ENCODE measurements at regions not wholly inside any gene's neighbourhood (a gene's known extent, or its start where the extent isn't known, plus 50 kb on each side); places are given as distances from the start of the nearest gene placed in this dataset.

GRCh38 chr15:68510558-68510957, 68.2 kb upstream of the CORO2B start:
- Histone ChIP-seq H3K9me2 (replicated peaks; ENCODE audit: insufficient read depth, low read length) (no peaks in the 10 kb centered on the region), H3K4me2 (ENCODE audit: low read depth, low read length) (no peak overlapping the region), H3F3A (ENCODE audit: insufficient read depth, low read length) (no peaks in the 10 kb centered on the region), H3K27ac (ENCODE audit: low read length) (no peak overlapping the region), H3K79me2 (ENCODE audit: low read length) (no peaks in the 10 kb centered on the region), H3K36me3 (replicated peaks; ENCODE audit: insufficient read depth, low read length) (no peaks in the 10 kb centered on the region), H3K27me3 (replicated peaks; ENCODE audit: insufficient read depth, low read length) (no peaks in the 10 kb centered on the region), H3K9ac (ENCODE audit: low read length) (no peak overlapping the region), H4K20me1 (ENCODE audit: insufficient read depth, low read length) (no peaks in the 10 kb centered on the region), H3K9me3 (replicated peaks; ENCODE audit: insufficient read depth, low read length) (no peaks in the 10 kb centered on the region), H3K4me1 (ENCODE audit: low read length) (no peaks in the 10 kb centered on the region), H2AFZ (ENCODE audit: low read length) (no peak overlapping the region), H3K4me3 (ENCODE audit: low read length) (no peak overlapping the region)
- TF ChIP-seq CTCF (IDR thresholded peaks at IDR 0.05; ENCODE audit: low read length) (no peak), EZH2 (optimal IDR thresholded peaks at IDR 0.05; ENCODE audit: low read depth, low read length) (no peak), EZH2phosphoT487 (IDR thresholded peaks at IDR 0.05; ENCODE audit: low read length) (no peak)
- DNase-seq, result no peak

- Histone ChIP-seq H3K4me2 (ENCODE audit: low read depth, low read length) (no peak overlapping the region), H4K20me1 (ENCODE audit: insufficient read depth, low read length) (no peaks in the 10 kb centered on the region), H3K4me3 (ENCODE audit: low read length) (no peak overlapping the region), H3K9me3 (replicated peaks; ENCODE audit: insufficient read depth, low read length) (no peaks in the 10 kb centered on the region), H3K9me2 (replicated peaks; ENCODE audit: insufficient read depth, low read length) (no peaks in the 10 kb centered on the region), H3K36me3 (replicated peaks; ENCODE audit: insufficient read depth, low read length) (no peaks in the 10 kb centered on the region), H3K79me2 (ENCODE audit: low read length) (no peaks in the 10 kb centered on the region), H3K4me1 (ENCODE audit: low read length) (no peaks in the 10 kb centered on the region), H3F3A (ENCODE audit: insufficient read depth, low read length) (no peaks in the 10 kb centered on the region), H2AFZ (ENCODE audit: low read length) (no peak overlapping the region), H3K27me3 (replicated peaks; ENCODE audit: insufficient read depth, low read length) (no peaks in the 10 kb centered on the region), H3K27ac (ENCODE audit: low read length) (no peak overlapping the region), H3K9ac (ENCODE audit: low read length) (no peak overlapping the region)
- DNase-seq, result no peak
- TF ChIP-seq EZH2 (optimal IDR thresholded peaks at IDR 0.05; ENCODE audit: low read depth, low read length), result no peak
- TF ChIP-seq CTCF (IDR thresholded peaks at IDR 0.05; ENCODE audit: low read length), result no peak
- no peak for TF ChIP-seq EZH2phosphoT487 (IDR thresholded peaks at IDR 0.05; ENCODE audit: low read length)
Observed at GRCh38 chr15:68511073-68511991, 67.5 kb upstream of the CORO2B start.

- no peak overlapping the region for H3K4me2 ChIP-seq (ENCODE audit: low read depth, low read length)
- H4K20me1 ChIP-seq (ENCODE audit: insufficient read depth, low read length), result no peaks in the 10 kb centered on the region
- H2AFZ ChIP-seq (ENCODE audit: low read length), result no peak overlapping the region
- DNase-seq, result no peak
- TF ChIP-seq CTCF (IDR thresholded peaks at IDR 0.05; ENCODE audit: low read length), result no peak
- TF ChIP-seq EZH2phosphoT487 (IDR thresholded peaks at IDR 0.05; ENCODE audit: low read length), result no peak
- no peak for TF ChIP-seq EZH2 (optimal IDR thresholded peaks at IDR 0.05; ENCODE audit: low read depth, low read length)
- H3F3A ChIP-seq (ENCODE audit: insufficient read depth, low read length), result no peaks in the 10 kb centered on the region
- no peak overlapping the region for H3K9ac ChIP-seq (ENCODE audit: low read length)
- no peaks in the 10 kb centered on the region for H3K36me3 ChIP-seq (replicated peaks; ENCODE audit: insufficient read depth, low read length)
- no peak overlapping the region for H3K4me3 ChIP-seq (ENCODE audit: low read length)
- no peaks in the 10 kb centered on the region for H3K9me3 ChIP-seq (replicated peaks; ENCODE audit: insufficient read depth, low read length)
- no peaks in the 10 kb centered on the region for H3K27me3 ChIP-seq (replicated peaks; ENCODE audit: insufficient read depth, low read length)
- H3K27ac ChIP-seq (ENCODE audit: low read length), result no peak overlapping the region
- H3K4me1 ChIP-seq (ENCODE audit: low read length), result no peaks in the 10 kb centered on the region
- no peaks in the 10 kb centered on the region for H3K9me2 ChIP-seq (replicated peaks; ENCODE audit: insufficient read depth, low read length)
- H3K79me2 ChIP-seq (ENCODE audit: low read length), result no peaks in the 10 kb centered on the region
Observed at GRCh38 chr15:68512052-68512451, 66.7 kb upstream of the CORO2B start.
